Stimulated activated naive CD4-positive, alpha-beta T cell treated with Interleukin-2 at 50 U/mL for 16 hours (primary cell): ENCODE measurements at regions not wholly inside any gene's neighbourhood (a gene's known extent, or its start where the extent isn't known, plus 50 kb on each side); places are given as distances from the start of the nearest gene placed in this dataset.

Experiments
- DNase-seq: peaks from one replicate; lab custom pipeline; 2025; lab: John Stamatoyannopoulos, UW

DNA sequence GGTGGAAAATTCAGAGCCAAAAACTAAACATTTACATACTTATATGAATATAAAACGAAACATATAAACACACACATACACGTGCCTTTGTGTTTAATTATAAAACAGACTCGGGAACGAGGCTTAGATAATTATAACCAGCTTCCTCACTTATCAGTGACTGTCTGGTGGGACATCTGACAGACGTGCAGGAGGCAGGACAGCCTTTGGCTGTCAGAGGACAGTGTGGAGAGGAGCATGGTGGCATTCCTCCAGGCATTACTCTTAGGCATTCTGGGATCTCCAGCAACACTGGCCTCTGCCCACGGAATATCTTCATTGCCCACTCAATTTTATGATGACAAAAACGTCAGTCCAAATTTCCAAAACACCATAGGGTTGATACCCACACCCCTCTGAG lies 262.2 kb upstream of the NFE2L3 start:
- no peak for DNase-seq

GRCh38 chr7:25891591-25891990 lies 260.4 kb upstream of the NFE2L3 start:
- DNase-seq, result no peak

DNA sequence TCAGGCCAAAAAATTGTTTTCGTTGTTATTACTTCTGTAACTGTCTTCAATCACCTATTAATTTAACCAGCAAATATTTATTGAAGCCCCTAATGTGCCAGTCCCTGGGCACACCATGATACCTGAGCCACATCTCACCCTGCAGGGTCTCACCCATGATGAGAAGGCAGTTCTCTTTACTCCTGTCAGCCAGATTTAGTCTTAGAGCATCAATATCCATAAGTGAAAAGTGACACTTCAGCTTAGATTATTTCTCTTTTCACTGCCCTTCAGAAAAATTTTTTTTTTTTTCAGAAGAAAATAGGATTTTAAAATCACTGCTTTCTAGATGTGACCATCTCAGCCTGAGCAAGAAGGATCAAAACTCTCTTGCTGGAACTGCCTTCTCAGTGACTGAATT lies 258.6 kb upstream of the NFE2L3 start:
- no peak for DNase-seq

GRCh38 chr7:25894002-25894901 lies 257.7 kb upstream of the NFE2L3 start:
- DNase-seq, result no peak

DNA sequence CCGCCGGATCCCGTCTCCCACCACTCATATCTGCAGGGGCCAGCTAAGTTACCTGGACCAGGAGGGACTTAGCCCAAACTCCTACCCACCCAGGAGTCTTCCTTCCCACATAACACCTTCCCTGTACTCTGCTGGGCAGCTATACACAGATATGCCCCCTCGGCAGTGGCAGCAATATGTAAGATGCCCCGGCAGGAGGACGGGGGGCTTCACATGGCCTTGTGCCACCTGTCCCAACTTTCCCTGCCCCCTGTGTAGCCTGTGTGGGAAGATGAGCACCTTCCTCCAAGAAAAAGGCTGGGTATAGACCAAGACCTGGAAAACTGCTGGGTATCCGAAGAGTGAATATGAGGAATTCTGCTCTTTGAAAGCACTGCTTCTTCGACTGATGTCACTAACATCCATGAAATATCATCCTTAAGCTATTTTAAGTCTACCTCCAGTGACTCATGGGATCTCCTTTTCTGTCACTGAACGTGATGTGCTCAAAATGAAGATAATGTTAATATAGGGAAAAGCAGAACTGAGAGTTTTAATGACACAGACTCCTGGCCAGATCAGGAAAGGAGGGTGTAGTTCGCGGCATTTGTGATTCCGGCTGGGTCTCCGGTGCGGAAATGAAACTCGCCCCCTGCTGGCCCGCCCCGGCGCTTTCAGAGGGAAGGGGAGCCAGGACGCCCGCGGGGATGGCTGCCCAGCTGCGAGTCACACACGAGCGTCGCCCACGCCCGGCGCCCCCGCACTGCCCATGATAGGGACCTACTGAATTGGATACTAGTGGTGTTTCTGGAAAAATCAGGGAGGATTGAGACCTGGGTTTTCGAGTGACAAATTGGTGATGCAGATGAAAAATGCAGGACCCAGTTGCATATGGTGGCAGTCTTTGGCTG lies 256.9 kb upstream of the NFE2L3 start:
- DNase-seq, result peak; percentile 26

DNA sequence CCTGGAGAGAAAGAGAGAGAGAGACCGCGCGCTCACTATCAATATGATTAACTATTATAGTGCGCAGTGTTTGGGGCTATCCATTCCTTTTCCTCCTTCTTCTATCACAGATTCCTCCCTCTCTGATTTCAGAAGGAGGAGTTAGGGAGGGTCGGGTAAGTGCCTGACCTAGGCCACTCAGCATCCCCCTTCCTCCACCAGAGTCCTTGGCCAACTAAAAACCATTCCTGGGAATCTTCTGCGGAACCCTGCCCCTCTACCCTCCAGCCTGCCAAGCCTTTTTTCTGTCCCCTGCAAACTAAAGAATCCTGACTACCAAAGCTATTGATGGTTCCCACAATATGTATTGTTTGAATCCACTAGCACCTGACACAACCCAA lies 256.2 kb upstream of the NFE2L3 start:
- DNase-seq, result no peak

DNA sequence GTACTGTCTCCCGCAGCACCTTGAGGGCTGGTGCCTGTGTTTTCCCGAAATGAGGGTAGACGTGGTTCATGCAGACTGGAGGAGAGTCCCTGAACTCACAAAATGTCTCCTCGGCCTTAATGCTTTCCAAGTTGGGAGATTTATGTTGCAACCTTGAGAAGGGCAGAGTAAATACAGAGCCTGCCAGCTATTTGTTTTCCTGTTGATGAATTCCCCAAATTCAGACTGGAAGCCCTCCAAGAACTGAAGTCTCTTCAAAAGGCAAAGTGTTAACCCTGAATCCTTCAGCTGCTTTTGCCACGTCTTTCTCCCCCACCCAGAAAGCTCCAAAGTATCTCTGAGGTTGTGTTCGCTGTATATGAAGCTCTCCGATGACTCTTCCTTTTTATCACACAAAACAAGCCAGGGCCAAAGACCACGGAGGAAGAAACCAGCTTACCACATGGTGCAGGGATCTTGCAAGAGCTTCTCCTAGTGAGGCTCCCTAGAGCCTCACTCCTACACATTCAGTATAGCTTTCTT lies 254.7 kb upstream of the NFE2L3 start:
- DNase-seq, result no peak

GRCh38 chr7:25900245-25900644 lies 251.8 kb upstream of the NFE2L3 start:
- no peak for DNase-seq

- DNase-seq, result no peak
These were observed 251.1 kb upstream of the NFE2L3 start for GRCh38 chr7:25900877-25901276.

DNA sequence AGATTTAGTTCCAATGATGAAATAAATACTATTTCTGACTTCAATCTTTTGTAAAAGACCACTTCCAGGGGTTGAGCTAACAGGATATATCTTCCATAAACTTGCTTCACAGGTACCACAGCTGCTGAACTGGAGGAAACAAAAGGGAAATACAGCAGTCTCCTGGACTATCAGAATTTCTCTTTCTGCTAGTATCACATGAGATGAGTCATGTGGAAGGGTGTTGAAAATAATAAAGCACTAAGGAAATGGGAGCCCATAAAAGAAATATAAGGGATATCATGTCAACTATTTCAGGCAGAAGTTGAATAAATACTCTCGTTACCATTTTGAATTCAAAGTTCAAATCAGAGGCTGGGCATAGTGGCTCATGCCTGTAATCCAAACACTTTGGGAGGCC lies 250.3 kb upstream of the NFE2L3 start:
- DNase-seq, result no peak

GRCh38 chr7:25906003-25906402 lies 246.0 kb upstream of the NFE2L3 start:
- no peak for DNase-seq

DNA sequence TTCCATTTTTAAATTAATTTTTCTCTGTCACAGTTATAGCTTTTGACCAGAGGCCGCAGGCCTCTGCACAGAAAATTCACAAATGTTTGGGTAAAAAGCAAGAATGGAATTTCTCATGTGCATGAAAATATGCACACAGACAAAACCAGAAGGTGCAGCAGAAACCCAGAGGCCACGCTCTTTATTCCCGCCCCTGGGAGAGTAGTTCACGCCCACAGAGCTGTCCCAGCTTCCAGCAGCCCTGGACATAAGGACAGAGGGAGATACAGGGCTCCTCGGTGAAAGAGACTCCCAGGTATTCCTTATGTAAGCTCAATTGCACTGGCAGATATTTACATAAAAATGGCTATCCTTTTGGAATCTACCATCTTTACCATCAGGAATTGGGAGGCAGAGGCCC lies 245.2 kb upstream of the NFE2L3 start:
- no peak for DNase-seq

GRCh38 chr7:25907214-25907613 lies 244.8 kb upstream of the NFE2L3 start:
- DNase-seq, result no peak

GRCh38 chr7:25907731-25908130 lies 244.3 kb upstream of the NFE2L3 start:
- no peak for DNase-seq

DNA sequence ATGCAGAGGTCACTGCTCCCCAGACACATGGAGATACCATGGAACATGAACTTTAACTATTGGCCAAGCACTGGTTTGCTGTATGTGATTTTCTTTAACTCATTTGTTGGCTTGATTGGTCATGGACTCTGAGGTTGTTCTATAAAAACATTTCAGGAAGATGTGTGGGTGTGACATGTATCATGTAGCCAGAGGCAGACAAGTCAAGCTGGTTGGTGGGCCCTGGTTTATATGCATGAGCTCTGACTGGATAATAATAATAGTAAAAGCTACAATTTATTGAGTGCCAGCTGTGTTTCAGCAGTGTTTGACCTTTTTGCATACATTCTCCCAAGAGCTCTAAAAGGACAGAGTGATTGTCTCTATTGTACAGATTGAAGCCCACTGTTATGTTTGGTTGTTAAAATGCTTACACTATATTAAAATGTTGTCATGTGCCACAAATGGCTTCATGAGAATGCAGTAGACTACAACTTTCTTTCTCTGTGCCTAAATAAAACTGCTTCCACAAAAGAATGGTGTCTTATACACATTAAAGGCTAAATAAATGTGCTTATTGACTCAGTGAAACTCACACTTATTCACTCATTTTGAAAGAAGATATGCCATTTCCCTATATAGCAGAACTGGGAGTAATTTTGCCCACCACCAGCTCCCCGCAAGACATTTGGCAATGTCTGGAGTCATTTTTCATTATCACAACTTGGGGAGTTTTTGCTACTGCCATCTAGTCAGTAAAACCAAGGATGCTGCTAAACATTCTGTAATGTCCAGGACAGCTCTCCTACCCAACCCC lies 243.6 kb upstream of the NFE2L3 start:
- no peak for DNase-seq

- DNase-seq, result no peak
These were observed 240.0 kb upstream of the NFE2L3 start for GRCh38 chr7:25911738-25912607.

DNA sequence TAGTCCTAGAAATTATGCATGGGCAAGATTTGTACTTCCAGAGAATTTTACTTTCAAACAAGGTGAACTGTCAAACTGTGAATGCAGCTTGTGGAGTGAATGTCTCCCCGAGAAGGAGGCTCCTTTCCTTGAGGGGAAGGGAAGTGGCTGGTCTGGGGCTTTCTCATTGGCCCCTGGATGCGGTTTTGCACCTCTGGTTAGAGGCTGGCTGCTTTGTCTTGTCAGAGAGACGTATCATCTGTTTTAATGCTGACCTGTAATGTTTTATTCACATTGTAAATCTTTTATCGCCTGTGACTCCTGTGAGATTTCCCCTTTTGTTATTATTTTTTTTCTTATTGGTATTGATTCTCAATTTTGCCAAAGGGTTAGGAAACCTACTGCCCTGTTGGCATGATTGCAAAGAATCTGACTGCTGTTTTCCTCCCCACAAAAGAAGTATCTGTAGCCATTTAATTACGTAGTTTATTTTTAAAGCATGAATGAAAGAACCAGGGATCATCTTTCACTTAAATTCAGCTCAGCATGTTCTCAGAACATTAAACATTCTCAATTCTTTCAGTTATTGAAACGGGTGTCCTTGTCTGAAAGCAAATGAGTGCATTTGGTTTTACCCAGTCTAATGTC lies 238.3 kb upstream of the NFE2L3 start:
- no peak for DNase-seq

- no peak for DNase-seq
These were observed 233.3 kb upstream of the NFE2L3 start for GRCh38 chr7:25918731-25919130.

DNA sequence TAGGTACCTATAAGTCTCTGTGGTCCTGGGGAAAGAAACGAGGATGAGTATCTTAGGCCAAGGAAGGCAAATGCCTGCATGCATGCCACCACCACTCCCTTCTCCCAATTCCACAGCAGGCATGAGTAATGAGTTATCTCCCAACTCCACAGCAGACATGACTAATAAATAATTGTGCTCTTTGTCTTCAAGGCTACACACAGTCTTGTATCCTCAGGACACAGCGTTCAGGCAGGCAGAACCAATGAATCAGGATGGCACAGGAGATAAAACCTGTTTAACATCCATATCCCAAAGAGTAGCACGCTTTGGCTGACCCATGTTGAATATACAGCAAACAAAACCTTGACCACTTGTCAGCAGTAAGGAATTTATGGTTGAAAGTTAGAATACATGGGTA lies 229.7 kb upstream of the NFE2L3 start:
- DNase-seq, result no peak

DNA sequence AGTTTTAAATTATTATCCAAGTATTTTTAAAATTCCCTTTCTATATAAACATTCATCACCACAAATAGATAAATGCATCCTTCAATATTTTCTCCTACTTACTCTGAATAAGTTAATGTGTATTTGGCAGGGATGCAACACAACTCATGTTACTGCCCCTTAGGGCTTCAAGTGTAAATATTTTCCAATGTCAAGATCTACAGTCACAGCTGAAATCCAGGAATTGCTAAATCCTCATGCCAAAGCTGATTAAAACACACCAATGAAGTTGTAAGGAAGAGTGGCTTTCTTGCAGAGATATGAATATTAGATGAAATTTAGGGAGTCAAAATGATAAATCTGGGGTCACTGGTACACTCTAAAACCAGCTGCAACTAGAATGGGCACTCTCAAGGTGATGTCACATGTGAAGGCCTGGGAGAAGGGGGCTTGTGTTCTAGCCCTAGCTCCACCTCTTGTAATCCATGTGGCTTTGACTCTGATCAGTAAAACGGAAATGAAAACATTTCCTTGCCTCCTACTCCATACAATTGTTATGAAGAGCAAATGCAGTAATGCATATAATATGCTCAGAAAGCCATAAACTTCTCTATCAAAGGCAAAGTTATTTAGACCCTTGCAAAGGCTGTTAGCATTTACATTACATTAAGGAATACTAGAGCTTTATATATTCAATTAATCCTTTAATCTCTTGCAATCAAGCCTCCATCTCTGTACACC lies 228.1 kb upstream of the NFE2L3 start:
- no peak for DNase-seq
